Activated naive CD4-positive, alpha-beta T cell treated with anti-CD3 and anti-CD28 coated beads, Interleukin-2, amount 50 U/mL, for 24 hours (primary cell): ENCODE measurements at regions not wholly inside any gene's neighbourhood (a gene's known extent, or its start where the extent isn't known, plus 50 kb on each side); places are given as distances from the start of the nearest gene placed in this dataset.
"Not testable (repeated sequence)": the region's sequence is repeated elsewhere in the genome, so short reads cannot be mapped to it uniquely, and the experiment has no call there.

Experiments
- H3K27ac Mint-ChIP-seq: one replicate; pipeline ENCODE4 v1.8.0; 2021; ENCODE audit warnings: mild to moderate bottlenecking, mixed read lengths
- H3K27me3 Mint-ChIP-seq: one replicate; pipeline ENCODE4 v1.8.0; 2021; ENCODE audit warnings: mixed read lengths
- H3K36me3 Mint-ChIP-seq: one replicate; pipeline ENCODE4 v1.8.0; 2021; ENCODE audit warnings: mixed read lengths
- H3K4me1 Mint-ChIP-seq: one replicate; pipeline ENCODE4 v1.8.0; 2021; ENCODE audit warnings: mixed read lengths
- H3K4me3 Mint-ChIP-seq: one replicate; pipeline ENCODE4 v1.8.0; 2021; ENCODE audit warnings: mild to moderate bottlenecking, mixed read lengths
- H3K9me3 Mint-ChIP-seq: one replicate; pipeline ENCODE4 v1.8.0; 2021; ENCODE audit warnings: mixed read lengths

DNA sequence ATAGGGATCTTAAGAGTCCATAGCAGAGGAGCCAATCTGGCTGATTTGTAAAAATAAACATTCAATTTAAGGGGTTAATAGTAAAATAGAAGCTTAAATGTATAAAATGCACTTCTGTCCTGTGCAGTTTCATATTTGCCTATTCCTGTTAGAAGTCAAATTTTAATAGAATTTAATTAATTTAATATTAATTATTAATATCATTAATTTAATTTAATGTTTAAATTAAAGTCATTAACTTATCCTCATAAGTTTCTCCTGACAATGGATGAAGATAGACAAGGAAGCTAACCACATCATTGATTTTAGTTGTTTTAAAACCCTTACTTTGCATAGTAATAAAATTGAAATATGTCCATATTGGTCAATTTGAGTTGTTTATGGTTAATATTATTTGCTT is 1096.2 kb upstream of the EPHA6 start:
- no peaks in the 10 kb centered on the region for H3K36me3 Mint-ChIP-seq
- H3K9me3 Mint-ChIP-seq, result no peaks in the 10 kb centered on the region
- no peaks in the 10 kb centered on the region for H3K4me1 Mint-ChIP-seq
- no peak overlapping the region for H3K4me3 Mint-ChIP-seq
- H3K27me3 Mint-ChIP-seq, result no peaks in the 10 kb centered on the region
- H3K27ac Mint-ChIP-seq, result no peak overlapping the region

DNA sequence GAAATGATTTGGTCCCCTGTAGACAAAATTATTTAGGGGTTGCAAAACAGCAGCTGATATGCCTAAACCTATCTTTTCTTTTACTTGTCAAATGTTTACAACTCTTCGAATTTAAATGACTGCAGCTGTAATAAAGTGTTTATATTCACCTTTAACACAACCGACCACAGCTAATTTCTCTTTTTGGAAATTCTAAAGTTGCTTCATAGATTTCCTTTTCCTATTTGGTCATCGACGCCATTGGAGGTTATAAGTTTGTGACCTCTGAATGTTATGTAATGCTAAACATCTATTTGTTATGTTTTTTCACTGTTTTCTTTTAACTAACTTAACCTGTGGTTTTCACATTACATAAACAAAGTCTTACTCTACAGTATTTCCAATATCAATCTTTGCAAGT is 1094.9 kb upstream of the EPHA6 start:
- H3K4me1 Mint-ChIP-seq, result no peaks in the 10 kb centered on the region
- no peaks in the 10 kb centered on the region for H3K27me3 Mint-ChIP-seq
- no peak overlapping the region for H3K4me3 Mint-ChIP-seq
- H3K9me3 Mint-ChIP-seq, result no peaks in the 10 kb centered on the region
- no peak overlapping the region for H3K27ac Mint-ChIP-seq
- no peaks in the 10 kb centered on the region for H3K36me3 Mint-ChIP-seq

- H3K27me3 Mint-ChIP-seq, result no peaks in the 10 kb centered on the region
- H3K9me3 Mint-ChIP-seq, result no peaks in the 10 kb centered on the region
- no peaks in the 10 kb centered on the region for H3K36me3 Mint-ChIP-seq
- no peak overlapping the region for H3K27ac Mint-ChIP-seq
- no peak overlapping the region for H3K4me3 Mint-ChIP-seq
- no peaks in the 10 kb centered on the region for H3K4me1 Mint-ChIP-seq
Observed at GRCh38 chr3:95721938-95722337, 1092.5 kb upstream of the EPHA6 start.

DNA sequence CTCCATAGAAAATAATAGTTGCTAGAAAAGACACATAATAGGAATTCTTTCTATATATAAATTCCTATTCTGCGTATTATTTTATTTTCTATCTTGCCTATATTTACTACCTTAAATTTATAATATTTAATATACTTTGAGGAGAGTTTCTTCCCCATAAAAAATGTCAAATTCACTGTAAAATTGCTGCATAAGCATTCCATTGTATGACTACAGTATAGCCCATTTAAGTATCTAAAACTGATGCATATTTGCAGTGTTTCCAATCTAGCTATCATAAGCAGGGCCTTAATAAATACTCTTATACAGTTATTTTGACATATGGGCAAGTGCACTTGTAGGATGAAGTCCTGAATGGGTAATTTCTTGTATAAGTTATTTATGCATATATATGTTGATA is 1088.6 kb upstream of the EPHA6 start:
- Mint-ChIP-seq H3K36me3 (no peaks in the 10 kb centered on the region), H3K27ac (no peak overlapping the region), H3K27me3 (no peaks in the 10 kb centered on the region), H3K4me3 (no peak overlapping the region), H3K4me1 (no peaks in the 10 kb centered on the region), H3K9me3 (no peaks in the 10 kb centered on the region)

DNA sequence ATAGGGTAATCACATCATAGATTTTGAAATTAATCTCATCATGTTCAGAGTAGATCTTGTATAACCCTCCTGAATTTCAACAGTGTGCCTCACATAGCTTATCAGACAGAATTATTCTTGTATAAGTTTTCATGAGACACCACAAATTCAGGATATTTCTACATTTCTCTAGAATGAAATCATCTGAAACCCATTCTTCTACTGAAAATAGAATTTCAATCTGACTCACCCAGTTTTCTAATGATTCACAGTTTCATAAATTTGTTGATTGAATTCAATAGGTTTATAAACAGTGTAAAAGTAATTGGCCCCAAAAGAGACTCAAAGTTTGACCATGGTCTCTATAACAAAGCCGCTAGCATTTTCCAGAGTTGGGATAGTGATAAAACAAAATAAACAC is 1082.6 kb upstream of the EPHA6 start:
- no peak overlapping the region for H3K27ac Mint-ChIP-seq
- H3K9me3 Mint-ChIP-seq, result no peaks in the 10 kb centered on the region
- H3K4me3 Mint-ChIP-seq, result no peak overlapping the region
- no peaks in the 10 kb centered on the region for H3K27me3 Mint-ChIP-seq
- H3K36me3 Mint-ChIP-seq, result no peaks in the 10 kb centered on the region
- H3K4me1 Mint-ChIP-seq, result no peaks in the 10 kb centered on the region

DNA sequence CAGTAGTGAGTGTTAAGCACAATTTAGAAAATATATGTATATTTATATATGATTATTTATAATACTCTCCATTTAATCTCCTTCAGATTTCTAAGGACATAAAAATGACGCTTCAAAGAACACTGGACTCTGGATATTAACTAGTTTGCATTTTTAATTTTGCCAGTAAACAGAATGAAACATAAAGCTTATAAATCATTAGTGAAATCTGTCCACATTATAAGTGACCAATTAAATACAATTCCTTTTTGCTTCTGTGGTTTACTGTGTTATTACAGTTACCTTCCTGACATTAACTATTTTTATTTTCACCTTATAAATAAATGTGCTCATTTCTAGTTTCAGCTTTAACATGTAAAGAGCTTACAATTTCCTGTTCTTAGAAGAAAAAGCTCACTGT is 1081.1 kb upstream of the EPHA6 start:
- H3K27me3 Mint-ChIP-seq, result no peaks in the 10 kb centered on the region
- H3K4me3 Mint-ChIP-seq, result no peak overlapping the region
- no peak overlapping the region for H3K27ac Mint-ChIP-seq

DNA sequence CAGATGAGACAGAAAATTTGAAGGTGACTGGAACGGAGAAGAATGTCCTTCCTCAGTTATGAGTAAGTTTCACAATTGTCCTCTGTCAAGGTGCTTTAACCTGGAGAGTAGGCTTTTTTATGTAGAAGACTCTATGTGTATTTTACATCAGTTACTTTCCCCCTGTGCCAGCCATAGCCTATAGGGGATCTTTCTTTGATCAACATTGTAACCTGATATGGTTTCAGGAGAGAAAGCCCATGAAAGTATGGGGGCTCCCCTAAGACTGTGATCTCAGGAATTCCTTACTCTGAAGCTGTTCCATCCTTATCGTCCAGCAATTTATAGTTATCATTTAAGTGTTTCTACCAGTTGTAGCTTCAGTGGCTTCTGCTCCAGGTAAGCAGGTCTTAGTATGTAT is 1076.3 kb upstream of the EPHA6 start:
- H3K27ac Mint-ChIP-seq, result no peak overlapping the region
- no peaks in the 10 kb centered on the region for H3K4me1 Mint-ChIP-seq
- H3K27me3 Mint-ChIP-seq, result no peaks in the 10 kb centered on the region
- H3K9me3 Mint-ChIP-seq, result peaks cover 8% of the 10 kb centered on the region
- no peaks in the 10 kb centered on the region for H3K36me3 Mint-ChIP-seq
- H3K4me3 Mint-ChIP-seq, result no peak overlapping the region

More for the DNA sequence above, 1081.1 kb upstream of the EPHA6 start:
- Mint-ChIP-seq H3K36me3 (no peaks in the 10 kb centered on the region), H3K9me3 (no peaks in the 10 kb centered on the region), H3K4me1 (no peaks in the 10 kb centered on the region)

DNA sequence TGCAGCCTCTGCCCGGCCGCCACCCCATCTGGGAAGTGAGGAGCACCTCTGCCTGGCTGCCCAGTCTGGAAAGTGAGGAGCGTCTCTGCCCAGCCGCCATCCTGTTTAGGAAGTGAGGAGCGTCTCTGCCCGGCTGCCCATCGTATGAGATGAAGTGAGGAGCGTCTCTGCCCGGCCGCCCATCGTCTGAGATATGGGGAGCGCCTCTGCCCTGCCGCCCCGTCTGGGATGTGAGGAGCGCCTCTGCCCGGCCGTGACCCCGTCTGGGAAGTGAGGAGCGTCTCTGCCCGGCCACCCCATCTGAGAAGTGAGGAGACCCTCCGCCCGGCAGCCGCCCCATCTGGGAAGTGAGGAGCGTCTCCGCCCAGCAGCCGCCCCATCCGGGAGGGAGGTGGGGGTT is 1069.5 kb upstream of the EPHA6 start:
- H3K9me3 Mint-ChIP-seq, H3K4me1 Mint-ChIP-seq, H3K27me3 Mint-ChIP-seq, H3K4me3 Mint-ChIP-seq, H3K36me3 Mint-ChIP-seq, H3K27ac Mint-ChIP-seq: not testable (repeated sequence)

GRCh38 chr3:95750097-95750496 is 1064.3 kb upstream of the EPHA6 start:
- H3K27me3 Mint-ChIP-seq, result no peaks in the 10 kb centered on the region
- no peaks in the 10 kb centered on the region for H3K9me3 Mint-ChIP-seq
- no peaks in the 10 kb centered on the region for H3K4me1 Mint-ChIP-seq
- no peak overlapping the region for H3K4me3 Mint-ChIP-seq
- H3K27ac Mint-ChIP-seq, result no peak overlapping the region
- no peaks in the 10 kb centered on the region for H3K36me3 Mint-ChIP-seq

GRCh38 chr3:95751509-95751908 is 1062.9 kb upstream of the EPHA6 start:
- Mint-ChIP-seq H3K4me1 (no peaks in the 10 kb centered on the region), H3K27me3 (no peaks in the 10 kb centered on the region), H3K4me3 (no peak overlapping the region), H3K9me3 (no peaks in the 10 kb centered on the region), H3K36me3 (no peaks in the 10 kb centered on the region), H3K27ac (no peak overlapping the region)

DNA sequence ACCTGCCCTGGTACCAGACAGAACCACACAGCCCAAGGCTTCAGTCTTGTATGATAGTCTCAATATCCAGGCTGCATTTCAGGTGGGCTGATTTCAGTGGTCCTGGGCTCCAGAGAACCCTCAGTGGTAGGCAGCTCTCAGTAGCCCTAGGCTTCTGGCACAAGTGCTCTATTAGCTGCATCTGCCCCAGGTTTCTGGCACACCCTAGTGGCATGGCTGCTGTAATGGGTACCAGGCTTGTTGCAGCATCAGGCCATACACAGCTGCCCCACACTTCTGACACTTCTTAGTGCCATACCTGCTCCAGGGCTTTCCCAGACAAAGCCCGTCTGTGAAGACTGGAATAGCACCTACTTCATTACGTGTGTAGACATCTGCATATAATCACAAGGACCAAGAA is 1062.2 kb upstream of the EPHA6 start:
- no peak overlapping the region for H3K27ac Mint-ChIP-seq
- no peaks in the 10 kb centered on the region for H3K9me3 Mint-ChIP-seq
- H3K4me3 Mint-ChIP-seq, result no peak overlapping the region
- no peaks in the 10 kb centered on the region for H3K36me3 Mint-ChIP-seq
- H3K4me1 Mint-ChIP-seq, result no peaks in the 10 kb centered on the region
- H3K27me3 Mint-ChIP-seq, result no peaks in the 10 kb centered on the region

DNA sequence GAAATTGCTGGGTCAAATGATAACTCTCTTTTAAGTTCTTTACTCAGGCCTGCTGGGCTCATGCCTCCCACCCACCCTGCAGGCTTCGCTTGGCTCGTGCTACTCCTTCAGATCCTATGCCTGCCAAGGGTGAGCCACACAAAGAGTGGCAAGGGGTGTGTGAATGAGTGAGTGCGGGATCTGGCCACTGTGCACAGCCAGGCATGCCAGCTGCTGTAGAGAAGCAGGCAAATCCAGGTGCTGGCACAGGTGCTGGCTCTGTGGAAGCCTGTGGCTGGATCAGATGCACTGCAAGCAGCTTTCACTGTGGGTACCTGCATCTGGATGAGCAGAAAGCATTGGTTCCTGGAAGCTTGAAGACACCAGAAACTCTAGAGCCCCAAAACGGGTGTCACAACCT is 1055.7 kb upstream of the EPHA6 start:
- no peaks in the 10 kb centered on the region for H3K9me3 Mint-ChIP-seq
- H3K4me3 Mint-ChIP-seq, result no peak overlapping the region
- no peaks in the 10 kb centered on the region for H3K4me1 Mint-ChIP-seq
- no peaks in the 10 kb centered on the region for H3K36me3 Mint-ChIP-seq
- no peak overlapping the region for H3K27ac Mint-ChIP-seq
- no peaks in the 10 kb centered on the region for H3K27me3 Mint-ChIP-seq

- no peaks in the 10 kb centered on the region for H3K4me1 Mint-ChIP-seq
- no peaks in the 10 kb centered on the region for H3K36me3 Mint-ChIP-seq
- no peaks in the 10 kb centered on the region for H3K27me3 Mint-ChIP-seq
- H3K9me3 Mint-ChIP-seq, result no peaks in the 10 kb centered on the region
- no peak overlapping the region for H3K4me3 Mint-ChIP-seq
- no peak overlapping the region for H3K27ac Mint-ChIP-seq
Observed at GRCh38 chr3:95759614-95760301, 1054.6 kb upstream of the EPHA6 start.

GRCh38 chr3:95775486-95776094 is 1038.8 kb upstream of the EPHA6 start:
- H3K27me3 Mint-ChIP-seq, result no peaks in the 10 kb centered on the region
- no peaks in the 10 kb centered on the region for H3K4me1 Mint-ChIP-seq
- no peak overlapping the region for H3K27ac Mint-ChIP-seq
- H3K9me3 Mint-ChIP-seq, result peaks cover 5% of the 10 kb centered on the region
- H3K36me3 Mint-ChIP-seq, result no peaks in the 10 kb centered on the region
- no peak overlapping the region for H3K4me3 Mint-ChIP-seq

DNA sequence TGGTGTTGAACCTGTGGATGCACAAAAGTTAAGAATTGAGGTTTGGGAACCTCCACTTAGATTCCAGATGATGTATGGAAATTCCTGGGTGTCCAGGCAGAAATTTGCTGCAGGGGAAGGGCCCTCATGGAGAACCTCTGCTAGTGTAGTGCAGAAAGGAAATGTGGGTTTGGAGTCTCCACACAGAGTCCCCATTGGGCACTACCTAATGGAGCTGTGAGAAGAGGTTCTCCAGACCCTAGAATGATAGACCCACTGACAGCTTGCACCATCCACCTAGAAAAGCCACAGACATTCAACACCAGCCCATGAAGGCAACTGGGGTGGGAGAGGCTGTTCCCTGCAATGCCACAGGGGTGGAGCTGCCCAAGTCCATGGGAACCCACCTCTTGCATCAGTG is 1032.8 kb upstream of the EPHA6 start:
- no peaks in the 10 kb centered on the region for H3K9me3 Mint-ChIP-seq

DNA sequence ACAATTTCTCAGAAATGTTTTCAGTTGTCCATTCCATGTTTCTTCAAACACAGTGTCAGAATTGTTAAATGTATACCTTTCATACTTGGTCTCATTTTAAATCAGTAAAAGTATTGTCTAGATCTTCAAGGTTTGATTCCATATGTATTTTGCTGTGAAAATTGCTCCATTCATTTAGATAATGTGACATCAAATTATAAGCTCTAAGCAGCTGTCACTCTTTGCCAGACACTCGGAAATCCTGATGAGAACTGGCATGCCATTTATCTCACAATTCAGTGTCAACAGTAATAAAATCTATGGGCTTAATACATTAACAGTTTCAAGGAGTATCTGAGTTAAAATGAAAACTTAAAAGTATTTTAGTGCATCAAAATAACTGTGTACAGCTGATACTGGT is 1025.3 kb upstream of the EPHA6 start:
- Mint-ChIP-seq H3K9me3 (no peaks in the 10 kb centered on the region), H3K4me1 (no peaks in the 10 kb centered on the region), H3K4me3 (no peak overlapping the region), H3K27me3 (no peaks in the 10 kb centered on the region), H3K27ac (no peak overlapping the region), H3K36me3 (no peaks in the 10 kb centered on the region)

More for the DNA sequence above, 1032.8 kb upstream of the EPHA6 start:
- H3K27me3 Mint-ChIP-seq, result no peaks in the 10 kb centered on the region
- no peaks in the 10 kb centered on the region for H3K4me1 Mint-ChIP-seq
- no peaks in the 10 kb centered on the region for H3K36me3 Mint-ChIP-seq
- H3K27ac Mint-ChIP-seq, result no peak overlapping the region
- no peak overlapping the region for H3K4me3 Mint-ChIP-seq

- H3K36me3 Mint-ChIP-seq, result no peaks in the 10 kb centered on the region
- no peak overlapping the region for H3K27ac Mint-ChIP-seq
- H3K9me3 Mint-ChIP-seq, result no peaks in the 10 kb centered on the region
- no peak overlapping the region for H3K4me3 Mint-ChIP-seq
- H3K27me3 Mint-ChIP-seq, result no peaks in the 10 kb centered on the region
- H3K4me1 Mint-ChIP-seq, result no peaks in the 10 kb centered on the region
Observed at GRCh38 chr3:95797081-95797480, 1017.3 kb upstream of the EPHA6 start.
